ENCODE measurements at regions not wholly inside any gene's neighbourhood (a gene's known extent, or its start where the extent isn't known, plus 50 kb on each side); places are given as distances from the start of the nearest gene placed in this dataset.

GRCh38 chr21:27173053-27173452, 206.2 kb upstream of the ADAMTS5 start:
- DNase-seq = no peak

GRCh38 chr21:27171707-27172106, 204.8 kb upstream of the ADAMTS5 start:
- no peak for DNase-seq

- DNase-seq = no peak
These were observed 201.2 kb upstream of the ADAMTS5 start for GRCh38 chr21:27168084-27168483.

GRCh38 chr21:27164208-27165177, 197.6 kb upstream of the ADAMTS5 start:
- no peak for DNase-seq

- no peak for DNase-seq
These were observed 192.1 kb upstream of the ADAMTS5 start for GRCh38 chr21:27158967-27159366.

- DNase-seq = no peak
These were observed 190.2 kb upstream of the ADAMTS5 start for GRCh38 chr21:27157097-27157496.

GRCh38 chr21:27156666-27157065, 189.8 kb upstream of the ADAMTS5 start:
- DNase-seq = no peak

- no peak for DNase-seq
These were observed 188.2 kb upstream of the ADAMTS5 start for GRCh38 chr21:27155130-27155500.

GRCh38 chr21:27154451-27155129, 187.7 kb upstream of the ADAMTS5 start:
- no peak for DNase-seq

GRCh38 chr21:27152996-27153395, 186.1 kb upstream of the ADAMTS5 start:
- DNase-seq = no peak

- DNase-seq = no peak
These were observed 182.1 kb upstream of the ADAMTS5 start for GRCh38 chr21:27149034-27149433.

GRCh38 chr21:27146268-27146667, 179.4 kb upstream of the ADAMTS5 start:
- DNase-seq = no peak

GRCh38 chr21:27145134-27145798, 178.4 kb upstream of the ADAMTS5 start:
- DNase-seq = no peak

- no peak for DNase-seq
These were observed 176.6 kb upstream of the ADAMTS5 start for GRCh38 chr21:27143476-27143875.

GRCh38 chr21:27139526-27139925, 172.6 kb upstream of the ADAMTS5 start:
- no peak for DNase-seq

GRCh38 chr21:27134516-27134915, 167.6 kb upstream of the ADAMTS5 start:
- DNase-seq = no peak

GRCh38 chr21:27132266-27132665, 165.4 kb upstream of the ADAMTS5 start:
- DNase-seq = no peak

- DNase-seq = no peak
These were observed 163.3 kb upstream of the ADAMTS5 start for GRCh38 chr21:27130154-27130553.

GRCh38 chr21:27129694-27130093, 162.8 kb upstream of the ADAMTS5 start:
- DNase-seq = no peak

GRCh38 chr21:27129215-27129614, 162.3 kb upstream of the ADAMTS5 start:
- DNase-seq = no peak

GRCh38 chr21:27126140-27126539, 159.3 kb upstream of the ADAMTS5 start:
- DNase-seq = no peak

GRCh38 chr21:27122686-27123085, 155.8 kb upstream of the ADAMTS5 start:
- DNase-seq = no peak

- DNase-seq = no peak
These were observed 147.2 kb upstream of the ADAMTS5 start for GRCh38 chr21:27114111-27114510.

GRCh38 chr21:27112186-27112585, 145.3 kb upstream of the ADAMTS5 start:
- no peak for DNase-seq

Measured in stimulated activated CD4-positive, alpha-beta T cell treated with anti-CD3 and anti-CD28 coated beads, Interleukin-4, amount 100 ng/mL, for 24 hours (primary cell).